ENCODE measurements at regions not wholly inside any gene's neighbourhood (a gene's known extent, or its start where the extent isn't known, plus 50 kb on each side); places are given as distances from the start of the nearest gene placed in this dataset.

GRCh38 chr15:35843498-35843897 is 297.5 kb upstream of the DPH6 start:
- H3K4me3 ChIP-seq (replicated peaks in 1 of 3; ENCODE audit: insufficient read depth in 1 of 3, low read depth in 2 of 3, low read length in 3 of 3) = no peak overlapping the region
- in situ Hi-C loops (cut with HindIII; ENCODE audit: extremely low pct_ligation_motif_present, low pct_unique_long_range_greater_than_20kb) = no loop called here
- TF ChIP-seq HDAC2 (CRISPR knock-in tag; IDR thresholded peaks at IDR 0.05) = no peak
- TF ChIP-seq GPN1 (CRISPR knock-in tag; IDR thresholded peaks at IDR 0.05; ENCODE audit: borderline replicate concordance) = no peak
- TF ChIP-seq ELF4 (CRISPR knock-in tag; IDR thresholded peaks at IDR 0.05; ENCODE audit: borderline replicate concordance) = no peak
- no peak for TF ChIP-seq HOMEZ (CRISPR knock-in tag; IDR thresholded peaks at IDR 0.05; ENCODE audit: low read depth)
- WGBS (ENCODE audit: low lambda C conversion rate) = 0% methylated on average over 2 of the region's 2 CpGs
- H3K27ac ChIP-seq (ENCODE audit: extremely low read length, insufficient read depth, low read length) = no peak overlapping the region
- ChIA-PET CTCF (ENCODE audit: low intra/inter-chr PET ratio, low total read pairs) (no interaction called here), POLR2A (no interaction called here)
- H3K9ac ChIP-seq (ENCODE audit: insufficient read depth, low read depth, low read length) = no peak overlapping the region
- H4K20me1 ChIP-seq (ENCODE audit: insufficient read depth, low read length) = no peaks in the 10 kb centered on the region
- FAIRE-seq (no peak), ATAC-seq (no peak), DNase-seq (ENCODE audit: low spot score) (no peak)
- no peaks in the 10 kb centered on the region; a peak in 1 of 5 replicates for H3K27me3 ChIP-seq (ENCODE audit: control insufficient read depth in 1 of 2, insufficient read depth in 2 of 2, low read length in 2 of 2)
- H3K36me3 ChIP-seq (replicated peaks in 1 of 2; ENCODE audit: control insufficient read depth in 1 of 2, insufficient read depth in 2 of 2, low read length in 2 of 2) = no peaks in the 10 kb centered on the region
- H3K79me2 ChIP-seq (ENCODE audit: insufficient read depth, low read length) = no peaks in the 10 kb centered on the region
- no peak overlapping the region for H3K4me2 ChIP-seq (ENCODE audit: low read depth, low read length)
- intact Hi-C loops (cut with micrococcal nuclease; ENCODE audit: unreplicated experiment) = no loop called here
- no peak overlapping the region for H2AFZ ChIP-seq (ENCODE audit: low read length)
- H3K9me3 ChIP-seq (ENCODE audit: low read length) = no peaks in the 10 kb centered on the region
- BruUV-seq (replicated peaks) = no TSS peak
- H3K4me1 ChIP-seq (ENCODE audit: insufficient read depth, low read length) = no peaks in the 10 kb centered on the region

- 53% methylated on average over 2 of the region's 2 CpGs for WGBS (ENCODE audit: low lambda C conversion rate)
- H4K20me1 ChIP-seq (ENCODE audit: insufficient read depth, low read length) = no peaks in the 10 kb centered on the region
- no peak overlapping the region for H3K4me3 ChIP-seq (replicated peaks in 1 of 3; ENCODE audit: insufficient read depth in 1 of 3, low read depth in 2 of 3, low read length in 3 of 3)
- no peak overlapping the region for H2AFZ ChIP-seq (ENCODE audit: low read length)
- no TSS peak for BruUV-seq (replicated peaks)
- ATAC-seq (no peak), FAIRE-seq (no peak), DNase-seq (ENCODE audit: low spot score) (no peak)
- H3K27me3 ChIP-seq (ENCODE audit: control insufficient read depth in 1 of 2, insufficient read depth in 2 of 2, low read length in 2 of 2) = no peaks in the 10 kb centered on the region
- H3K4me1 ChIP-seq (ENCODE audit: insufficient read depth, low read length) = no peaks in the 10 kb centered on the region
- H3K79me2 ChIP-seq (ENCODE audit: insufficient read depth, low read length) = no peaks in the 10 kb centered on the region
- H3K9me3 ChIP-seq (ENCODE audit: low read length) = no peaks in the 10 kb centered on the region
- no peak for TF ChIP-seq YEATS4 (CRISPR knock-in tag; IDR thresholded peaks at IDR 0.05; ENCODE audit: borderline replicate concordance)
- no peak for TF ChIP-seq SP140L (CRISPR knock-in tag; IDR thresholded peaks at IDR 0.05; ENCODE audit: borderline replicate concordance)
- TF ChIP-seq SCMH1 (CRISPR knock-in tag; IDR thresholded peaks at IDR 0.05; ENCODE audit: borderline replicate concordance) = no peak
- TF ChIP-seq DMTF1 (CRISPR knock-in tag; IDR thresholded peaks at IDR 0.05) = no peak
- H3K9ac ChIP-seq (ENCODE audit: insufficient read depth, low read depth, low read length) = no peak overlapping the region
- ChIA-PET POLR2A (no interaction called here), CTCF (ENCODE audit: low intra/inter-chr PET ratio, low total read pairs) (no interaction called here)
- in situ Hi-C loops (cut with HindIII; ENCODE audit: extremely low pct_ligation_motif_present, low pct_unique_long_range_greater_than_20kb) = no loop called here
- intact Hi-C loops (cut with micrococcal nuclease; ENCODE audit: unreplicated experiment) = no loop called here
- H3K27ac ChIP-seq (ENCODE audit: extremely low read length, insufficient read depth, low read length) = no peak overlapping the region
- no peaks in the 10 kb centered on the region for H3K36me3 ChIP-seq (replicated peaks in 1 of 2; ENCODE audit: control insufficient read depth in 1 of 2, insufficient read depth in 2 of 2, low read length in 2 of 2)
- no peak overlapping the region for H3K4me2 ChIP-seq (ENCODE audit: low read depth, low read length)
These were observed 304.3 kb upstream of the DPH6 start for GRCh38 chr15:35850284-35850683.

Data from HepG2 (cell line).